H1 (cell line): ENCODE measurements at regions not wholly inside any gene's neighbourhood (a gene's known extent, or its start where the extent isn't known, plus 50 kb on each side); places are given as distances from the start of the nearest gene placed in this dataset.

Experiments
- CTCF ChIA-PET: fragments of 300-600 bp; sonication (Branson Sonifier 250); formaldehyde crosslinking; loops from one replicate; lab custom pipeline; 2021; ENCODE audit not compliant: partially characterized antibody; lab: Charles Lee
- POLR2A ChIA-PET: fragments of 300-600 bp; sonication (Branson Sonifier 250); formaldehyde crosslinking; loops from one replicate; lab custom pipeline; 2021; ENCODE audit warnings: inconsistent platforms; ENCODE audit not compliant: partially characterized antibody; lab: Charles Lee
- DNase-seq, 2 experiments: peaks; one replicate each; pipeline versions ENCODE4 v3.0.0 to v3.0.0-alpha.2; 2010 to 2022; ENCODE audit warnings: low spot score in 2 of 2, low read depth in 1 of 2, mixed read lengths in 1 of 2
- FAIRE-seq: peaks from 2 replicates; lab custom pipeline; 2011; peaks lifted over from hg19 to GRCh38; lab: Jason Lieb, UNC
- H2AFZ ChIP-seq: 2 replicates; pipeline ENCODE4 v1.8.1; 2012; ENCODE audit warnings: low read length, inconsistent platforms
- H2AK5ac ChIP-seq: 2 replicates; pipeline ENCODE4 v1.6.1; 2013; ENCODE audit warnings: low read depth, low read length
- H2BK120ac ChIP-seq: replicated peaks from 2 replicates; pipeline ENCODE3; 2013; ENCODE audit warnings: low read depth, low read length, inconsistent platforms
- H2BK12ac ChIP-seq: 2 replicates; pipeline ENCODE4 v1.6.1; 2013; ENCODE audit warnings: low read depth, low read length
- H2BK15ac ChIP-seq: 2 replicates; pipeline ENCODE4 v1.6.1; 2013; ENCODE audit warnings: low read length
- H2BK20ac ChIP-seq: 2 replicates; pipeline ENCODE4 v1.6.1; 2013; ENCODE audit warnings: low read length
- H2BK5ac ChIP-seq: 2 replicates; pipeline ENCODE4 v1.6.1; 2013; ENCODE audit warnings: low read depth, low read length
- H3K14ac ChIP-seq: 2 replicates; pipeline ENCODE4 v1.6.1; 2013; ENCODE audit warnings: inconsistent platforms; ENCODE audit not compliant: insufficient read length
- H3K18ac ChIP-seq: 2 replicates; pipeline ENCODE4 v1.6.1; 2013; ENCODE audit warnings: low read length; ENCODE audit errors: extremely low read depth
- H3K23ac ChIP-seq: 2 replicates; pipeline ENCODE4 v1.6.1; 2013; ENCODE audit warnings: inconsistent platforms; ENCODE audit not compliant: insufficient read length
- H3K23me2 ChIP-seq: 2 replicates; pipeline ENCODE4 v1.6.1; 2013; ENCODE audit warnings: low read depth, low read length
- H3K27ac ChIP-seq: 2 replicates; pipeline ENCODE4 v1.6.1; 2011; ENCODE audit warnings: low read depth, low read length, inconsistent platforms
- H3K27me3 ChIP-seq, 4 experiments: replicated peaks in 1 of 4; 1 replicate in 1 of 4; 2 replicates in 3 of 4; pipeline versions ENCODE4 v1.6.1 to v1.8.1; 2011 to 2013; ENCODE audit warnings: low read length in 3 of 4, mild to moderate bottlenecking in 3 of 4, inconsistent platforms in 2 of 4, mixed read lengths in 2 of 4, moderate library complexity in 1 of 4; ENCODE audit not compliant: control insufficient read depth in 3 of 4, insufficient read depth in 3 of 4; ENCODE audit errors: extremely low read depth in 1 of 4
- H3K36me3 ChIP-seq, 4 experiments: 2 replicates each; pipeline versions ENCODE4 v1.6.1 to v1.8.1; 2011 to 2013; ENCODE audit warnings: mild to moderate bottlenecking in 4 of 4, low read length in 3 of 4, moderate library complexity in 2 of 4, control low read depth in 1 of 4, inconsistent platforms in 1 of 4; ENCODE audit not compliant: insufficient read depth in 4 of 4, control insufficient read depth in 2 of 4
- H3K4ac ChIP-seq: replicated peaks from 2 replicates; pipeline ENCODE3; 2013; ENCODE audit warnings: low read length, low read depth, mixed read lengths, inconsistent platforms; ENCODE audit not compliant: insufficient read length
- H3K4me1 ChIP-seq, 4 experiments: replicated peaks in 1 of 4; 1 replicate in 1 of 4; 2 replicates in 3 of 4; pipeline versions ENCODE4 v1.6.1 to v1.8.1; 2011 to 2013; ENCODE audit warnings: low read length in 3 of 4, inconsistent platforms in 2 of 4, mixed read lengths in 1 of 4; ENCODE audit not compliant: insufficient read depth in 4 of 4, control insufficient read depth in 3 of 4
- H3K4me2 ChIP-seq, 2 experiments: 2 replicates each; pipeline versions ENCODE4 v1.6.1 to v1.8.1; 2011 to 2013; ENCODE audit warnings: low read depth in 2 of 2, low read length in 2 of 2, control low read depth in 1 of 2, inconsistent platforms in 1 of 2, mild to moderate bottlenecking in 1 of 2; ENCODE audit not compliant: insufficient read depth in 1 of 2
- H3K4me3 ChIP-seq, 4 experiments: fragments of 200-600, 300-600 bp in 1 of 4; sonication (generic), shearing (Covaris generic), sonication (Bioruptor Twin) in 1 of 4; 2 replicates each; pipeline versions ENCODE4 v1.5.1 to v1.8.1; 2011 to 2016; ENCODE audit warnings: low read length in 4 of 4, low read depth in 3 of 4, control low read depth in 2 of 4, inconsistent platforms in 2 of 4, mild to moderate bottlenecking in 2 of 4, mixed read lengths in 1 of 4, moderate library complexity in 1 of 4; ENCODE audit not compliant: insufficient read depth in 2 of 4; ENCODE audit errors: extremely low read depth in 1 of 4
- H3K56ac ChIP-seq: replicated peaks from 2 replicates; pipeline ENCODE3; 2013; ENCODE audit warnings: low read depth, mild to moderate bottlenecking, mixed read lengths, low read length, inconsistent platforms; ENCODE audit not compliant: insufficient read length
- H3K79me1 ChIP-seq: 2 replicates; pipeline ENCODE4 v1.6.1; 2013; ENCODE audit warnings: low read depth, low read length, control low read depth
- H3K79me2 ChIP-seq, 2 experiments: 2 replicates each; pipeline versions ENCODE4 v1.6.1 to v1.8.1; 2012 to 2013; ENCODE audit warnings: low read length in 2 of 2, mild to moderate bottlenecking in 2 of 2, inconsistent platforms in 1 of 2; ENCODE audit not compliant: insufficient read depth in 2 of 2, control insufficient read depth in 1 of 2
- H3K9ac ChIP-seq, 4 experiments: replicated peaks in 1 of 4; 1 replicate in 1 of 4; 2 replicates in 3 of 4; pipeline versions ENCODE4 v1.6.1 to v1.8.1; 2011 to 2013; ENCODE audit warnings: low read depth in 3 of 4, low read length in 3 of 4, control low read depth in 2 of 4, mild to moderate bottlenecking in 2 of 4, moderate library complexity in 2 of 4, inconsistent platforms in 1 of 4; ENCODE audit errors: extremely low read depth in 1 of 4
- H3K9me3 ChIP-seq, 2 experiments: 2 replicates each; pipeline versions ENCODE4 v1.6.1 to v1.8.1; 2012 to 2013; ENCODE audit warnings: mild to moderate bottlenecking in 2 of 2, moderate library complexity in 2 of 2, control low read depth in 1 of 2, inconsistent platforms in 1 of 2, low read depth in 1 of 2, low read length in 1 of 2, mixed read lengths in 1 of 2; ENCODE audit not compliant: insufficient read depth in 2 of 2
- H4K20me1 ChIP-seq, 2 experiments: replicated peaks in 1 of 2; 2 replicates each; pipeline versions ENCODE3 to v1.8.1; 2011 to 2013; ENCODE audit warnings: inconsistent platforms in 2 of 2, low read length in 2 of 2, mild to moderate bottlenecking in 1 of 2; ENCODE audit not compliant: insufficient read depth in 2 of 2, control insufficient read depth in 1 of 2
- H4K5ac ChIP-seq: 2 replicates; pipeline ENCODE4 v1.6.1; 2013; ENCODE audit warnings: low read length, low read depth, mixed read lengths, inconsistent platforms; ENCODE audit not compliant: insufficient read length
- H4K8ac ChIP-seq: 2 replicates; pipeline ENCODE4 v1.8.0; 2013; ENCODE audit warnings: mild to moderate bottlenecking, moderate library complexity, low read length, inconsistent platforms; ENCODE audit not compliant: insufficient read depth; ENCODE audit errors: extremely low read depth
- H4K91ac ChIP-seq: replicated peaks from 2 replicates; pipeline ENCODE3; 2013; ENCODE audit warnings: low read length, mixed read lengths, inconsistent platforms; ENCODE audit not compliant: insufficient read length
- ATF2 ChIP-seq: IDR thresholded peaks from 2 replicates; pipeline ENCODE4 v1.6.1; 2012; ENCODE audit warnings: low read length, inconsistent platforms
- CBX5 ChIP-seq: fragments of 300-800, 300-1000 bp; sonication (generic); IDR thresholded peaks from 2 replicates; pipeline ENCODE4 v1.7.1; 2016; ENCODE audit warnings: antibody characterized with exemption, low read length, low read depth
- CEBPB ChIP-seq: IDR thresholded peaks from 2 replicates; pipeline ENCODE4 v1.6.1; 2012; ENCODE audit warnings: low read depth, low read length
- CREB1 ChIP-seq: IDR thresholded peaks from 2 replicates; pipeline ENCODE4 v1.6.1; 2012; ENCODE audit warnings: inconsistent platforms
- E2F6 ChIP-seq: IDR thresholded peaks from 2 replicates; pipeline ENCODE4 v1.6.1; 2012; ENCODE audit warnings: inconsistent platforms
- EGR1 ChIP-seq: IDR thresholded peaks from 2 replicates; pipeline ENCODE4 v1.6.1; 2011; ENCODE audit warnings: low read depth, low read length, borderline replicate concordance
- FOSL1 ChIP-seq: IDR thresholded peaks from 2 replicates; pipeline ENCODE4 v1.6.1; 2011; ENCODE audit warnings: mild to moderate bottlenecking, low read depth, low read length, moderate library complexity; ENCODE audit not compliant: insufficient read depth
- PHF8 ChIP-seq: fragments of 200-600 bp; sonication (generic); conservative IDR thresholded peaks from 2 replicates; pipeline ENCODE4 v1.7.1; 2012; ENCODE audit warnings: low read depth, mild to moderate bottlenecking, inconsistent platforms, low read length, moderate library complexity
- RXRA ChIP-seq: IDR thresholded peaks from 2 replicates; pipeline ENCODE4 v1.6.1; 2011; ENCODE audit warnings: low read depth, mild to moderate bottlenecking, low read length, moderate library complexity; ENCODE audit not compliant: insufficient read depth
- TAF7 ChIP-seq: optimal IDR thresholded peaks from 2 replicates; pipeline ENCODE3; 2011; ENCODE audit warnings: low read depth, mild to moderate bottlenecking, inconsistent platforms, low read length, moderate library complexity, borderline replicate concordance
- WGBS, 2 experiments: shearing (Covaris generic) in 1 of 2; methylation state at CpG; one replicate each; pipeline versions ENCODE4 v1.1.6 to v1.1.7; 2013 to 2015; ENCODE audit warnings: low lambda C conversion rate in 2 of 2, mixed read lengths in 2 of 2, inconsistent platforms in 1 of 2, low coverage in 1 of 2, missing lambda C conversion rate in 1 of 2; ENCODE audit not compliant: insufficient replicate concordance in 2 of 2, insufficient coverage in 1 of 2, insufficient read length in 1 of 2; ENCODE audit errors: extremely low coverage in 1 of 2, missing lambda C conversion rate in 1 of 2; 5-methylcytosine and 5-hydroxymethylcytosine counted together

GRCh38 chr14:101115652-101116051 is 212.1 kb upstream of the RTL1 start:
- no peak overlapping the region for H3K23ac ChIP-seq
- H2BK20ac ChIP-seq = no peak overlapping the region
- ChIA-PET CTCF (no interaction called here), POLR2A (no interaction called here)
- no peak overlapping the region for H3K4ac ChIP-seq
- peak overlapping the region; percentile 47; the same call in 1 of the 2 replicates for H4K8ac ChIP-seq
- no peak overlapping the region for H4K91ac ChIP-seq
- H3K27me3 ChIP-seq = no peaks in the 10 kb centered on the region
- no peaks in the 10 kb centered on the region for H4K20me1 ChIP-seq
- no peak overlapping the region for H2AFZ ChIP-seq
- FAIRE-seq (no peak), DNase-seq (peak in 1 of 2 experiments; percentile 14)
- WGBS, 2 experiments = 96% methylated on average over 8 of the region's 8 CpGs; no CpG with 5 or more reads in 1 of the 2 experiments
- H3K9ac ChIP-seq = no peak overlapping the region
- H3K36me3 ChIP-seq = no peaks in the 10 kb centered on the region; a peak in 1 of 8 replicates
- H3K9me3 ChIP-seq = no peaks in the 10 kb centered on the region
- no peak overlapping the region for H2AK5ac ChIP-seq
- no peak overlapping the region for H3K14ac ChIP-seq
- no peak overlapping the region for H2BK12ac ChIP-seq
- no peak overlapping the region for H3K27ac ChIP-seq
- peaks cover 0 to 9% (median under 1%) of the 10 kb centered on the region in 4 experiments; a peak in 3 of 7 replicates for H3K4me1 ChIP-seq
- no peak overlapping the region for H2BK5ac ChIP-seq
- no peak overlapping the region for H3K18ac ChIP-seq
- H3K4me2 ChIP-seq = no peak overlapping the region
- H2BK15ac ChIP-seq = no peak overlapping the region
- no peak overlapping the region for H3K56ac ChIP-seq
- H3K4me3 ChIP-seq = no peak overlapping the region
- peaks cover 8% of the 10 kb centered on the region; the same call in 1 of the 2 replicates for H3K23me2 ChIP-seq
- no peaks in the 10 kb centered on the region for H3K79me2 ChIP-seq
- no peak overlapping the region for H4K5ac ChIP-seq
- no peak overlapping the region for H2BK120ac ChIP-seq
- H3K79me1 ChIP-seq = no peaks in the 10 kb centered on the region
- TF ChIP-seq ATF2 (no peak), CEBPB (no peak), E2F6 (no peak), CREB1 (no peak), CBX5 (no peak), RXRA (no peak), TAF7 (no peak), EGR1 (no peak), FOSL1 (no peak), PHF8 (no peak)
